CD14-positive monocyte (primary cell): ENCODE measurements at regions not wholly inside any gene's neighbourhood (a gene's known extent, or its start where the extent isn't known, plus 50 kb on each side); places are given as distances from the start of the nearest gene placed in this dataset.

Experiments
- DNase-seq, 3 donors: peaks; one replicate each; pipeline ENCODE4 v3.0.0-alpha.2; 2011 to 2022
- H2AFZ ChIP-seq: 2 replicates; pipeline ENCODE4 v1.6.0; 2012; ENCODE audit warnings: mild to moderate bottlenecking, low read depth, low read length, inconsistent platforms; ENCODE audit not compliant: insufficient read depth, poor library complexity, severe bottlenecking
- H3K27ac ChIP-seq, 2 donors: 1 replicate in 1 of 2; 2 replicates in 1 of 2; pipeline ENCODE4 v1.5.1; 2012 to 2013; ENCODE audit warnings: low read length in 2 of 2, control low read depth in 1 of 2, inconsistent platforms in 1 of 2, low read depth in 1 of 2, mild to moderate bottlenecking in 1 of 2
- H3K27me3 ChIP-seq, 2 donors: one replicate each; pipeline versions ENCODE4 v1.6.0 to v1.6.1; 2011 to 2013; ENCODE audit warnings: low read length in 2 of 2; ENCODE audit not compliant: control insufficient read depth in 2 of 2, insufficient read depth in 2 of 2
- H3K36me3 ChIP-seq, 2 donors: replicated peaks in 1 of 2; 1 replicate in 1 of 2; 2 replicates in 1 of 2; pipeline versions ENCODE4 v1.5.1 to v1.6.1; 2012 to 2013; ENCODE audit warnings: low read length in 2 of 2, control low read depth in 1 of 2, inconsistent platforms in 1 of 2, mild to moderate bottlenecking in 1 of 2; ENCODE audit not compliant: insufficient read depth in 2 of 2, control insufficient read depth in 1 of 2
- H3K4me1 ChIP-seq, 2 donors: 1 replicate in 1 of 2; 2 replicates in 1 of 2; pipeline versions ENCODE4 v1.5.1 to v1.6.1; 2012 to 2013; ENCODE audit warnings: low read length in 2 of 2, control low read depth in 1 of 2, inconsistent platforms in 1 of 2, mild to moderate bottlenecking in 1 of 2, moderate library complexity in 1 of 2; ENCODE audit not compliant: insufficient read depth in 2 of 2, control insufficient read depth in 1 of 2
- H3K4me2 ChIP-seq: replicated peaks from 2 replicates; pipeline ENCODE3; 2012; ENCODE audit warnings: low read length, moderate library complexity, mild to moderate bottlenecking; ENCODE audit not compliant: poor library complexity, severe bottlenecking; ENCODE audit errors: extremely low read depth
- H3K4me3 ChIP-seq, 3 experiments: fragments of 200-600 bp in 1 of 3; sonication (generic) in 1 of 3; replicated peaks in 1 of 3; 1 replicate in 2 of 3; 2 replicates in 1 of 3; pipeline ENCODE4 v1.5.1; 2011 to 2013; ENCODE audit warnings: low read length in 3 of 3, mild to moderate bottlenecking in 3 of 3, control low read depth in 2 of 3, low read depth in 2 of 3, inconsistent platforms in 1 of 3, moderate library complexity in 1 of 3
- H3K79me2 ChIP-seq: 2 replicates; pipeline ENCODE4 v1.6.0; 2012; ENCODE audit warnings: mild to moderate bottlenecking, control low read depth, inconsistent platforms, low read length, moderate library complexity; ENCODE audit not compliant: insufficient read depth
- H3K9ac ChIP-seq: 2 replicates; pipeline ENCODE4 v1.6.0; 2017; ENCODE audit warnings: low read length, mild to moderate bottlenecking; ENCODE audit not compliant: insufficient read depth, poor library complexity, severe bottlenecking
- H3K9me3 ChIP-seq, 2 donors: replicated peaks in 1 of 2; 1 replicate in 1 of 2; 2 replicates in 1 of 2; pipeline versions ENCODE4 v1.5.1 to v1.6.1; 2012 to 2013; ENCODE audit warnings: low read length in 2 of 2, control low read depth in 1 of 2; ENCODE audit not compliant: control insufficient read depth in 1 of 2, insufficient read depth in 1 of 2
- H4K20me1 ChIP-seq: 2 replicates; pipeline ENCODE4 v1.6.0; 2012; ENCODE audit warnings: mild to moderate bottlenecking, low read length, control low read depth, moderate library complexity; ENCODE audit not compliant: insufficient read depth
- H3K27ac Mint-ChIP-seq, 7 donors: one replicate each; pipeline ENCODE4 v1.8.0; 2020; ENCODE audit warnings: mild to moderate bottlenecking in 7 of 7, mixed read lengths in 7 of 7, moderate library complexity in 6 of 7, inconsistent platforms in 2 of 7
- H3K27me3 Mint-ChIP-seq, 3 donors: one replicate each; pipeline ENCODE4 v1.8.0; 2021 to 2022; ENCODE audit warnings: low read depth in 3 of 3, mild to moderate bottlenecking in 3 of 3, mixed read lengths in 3 of 3, moderate library complexity in 3 of 3, inconsistent platforms in 1 of 3
- H3K36me3 Mint-ChIP-seq, 2 donors: one replicate each; pipeline ENCODE4 v1.8.0; 2020; ENCODE audit warnings: mixed read lengths in 2 of 2, inconsistent platforms in 1 of 2, mild to moderate bottlenecking in 1 of 2
- H3K4me1 Mint-ChIP-seq: one replicate; pipeline ENCODE4 v1.8.0; 2020; ENCODE audit warnings: mild to moderate bottlenecking, mixed read lengths
- H3K4me3 Mint-ChIP-seq, 2 donors: one replicate each; pipeline ENCODE4 v1.8.0; 2020; ENCODE audit warnings: mild to moderate bottlenecking in 2 of 2, mixed read lengths in 2 of 2, moderate library complexity in 1 of 2
- H3K9me3 Mint-ChIP-seq, 7 donors: one replicate each; pipeline ENCODE4 v1.8.0; 2020 to 2022; ENCODE audit warnings: mixed read lengths in 7 of 7, mild to moderate bottlenecking in 6 of 7, moderate library complexity in 6 of 7, inconsistent platforms in 2 of 7
- WGBS: methylation state at CpG from one replicate; pipeline ENCODE4 v1.1.5; 2013; ENCODE audit warnings: missing lambda C conversion rate; ENCODE audit not compliant: insufficient coverage; 5-methylcytosine and 5-hydroxymethylcytosine counted together
- intact Hi-C, 2 donors: fragments of 100-400 bp; cut with micrococcal nuclease; formaldehyde crosslinking; loops; one replicate each; pipeline versions ENCODE4 v1.15.0 to v1.15.1; 2023
- TF ChIP-seq, protein P1 (sequence below): fragments of 200-600 bp; IDR thresholded peaks from one replicate; pipeline ENCODE4 v1.8.0; 2022; ENCODE audit warnings: antibody characterized with exemption, mild to moderate bottlenecking

DNA sequence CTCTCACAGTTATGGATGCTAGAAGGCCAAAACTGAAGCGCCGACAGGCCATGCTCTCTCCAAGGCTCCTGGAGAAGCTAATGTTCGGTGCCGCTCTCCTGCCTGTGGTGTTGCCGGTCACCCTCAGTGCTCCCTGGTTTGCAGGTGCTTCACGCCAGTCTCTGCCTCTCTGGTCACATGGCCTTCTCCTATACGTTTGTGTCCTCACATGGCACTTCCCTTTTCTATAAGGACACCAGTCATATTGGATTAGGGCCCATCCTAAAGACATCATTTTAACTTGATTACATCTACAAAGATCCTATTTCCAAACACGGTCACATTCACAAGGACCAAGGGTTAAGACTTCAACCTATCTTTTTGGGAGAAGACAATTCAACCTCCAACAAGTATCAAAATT is 671.3 kb upstream of the ARGLU1 start:
- H3K79me2 ChIP-seq, result no peaks in the 10 kb centered on the region
- H3K27me3 Mint-ChIP-seq, result peaks cover 0 to 4% (median 1%) of the 10 kb centered on the region in 3 donors
- H3K36me3 ChIP-seq, result no peaks in the 10 kb centered on the region
- peaks cover 0 to 7% (median 3%) of the 10 kb centered on the region in 7 donors for H3K9me3 Mint-ChIP-seq
- no peaks in the 10 kb centered on the region for H4K20me1 ChIP-seq
- no peaks in the 10 kb centered on the region for H3K4me1 ChIP-seq
- H3K4me1 Mint-ChIP-seq, result no peaks in the 10 kb centered on the region
- H3K9me3 ChIP-seq, result peaks cover 0 to 4% of the 10 kb centered on the region in 2 donors
- no peak overlapping the region for H3K4me3 Mint-ChIP-seq
- H3K27ac Mint-ChIP-seq, result no peak overlapping the region
- H3K27me3 ChIP-seq, result no peaks in the 10 kb centered on the region
- intact Hi-C loops, result no loop called here
- DNase-seq, result no peak
- no peak overlapping the region for H3K9ac ChIP-seq
- H3K4me2 ChIP-seq, result no peak overlapping the region
- TF ChIP-seq, protein P1, sequence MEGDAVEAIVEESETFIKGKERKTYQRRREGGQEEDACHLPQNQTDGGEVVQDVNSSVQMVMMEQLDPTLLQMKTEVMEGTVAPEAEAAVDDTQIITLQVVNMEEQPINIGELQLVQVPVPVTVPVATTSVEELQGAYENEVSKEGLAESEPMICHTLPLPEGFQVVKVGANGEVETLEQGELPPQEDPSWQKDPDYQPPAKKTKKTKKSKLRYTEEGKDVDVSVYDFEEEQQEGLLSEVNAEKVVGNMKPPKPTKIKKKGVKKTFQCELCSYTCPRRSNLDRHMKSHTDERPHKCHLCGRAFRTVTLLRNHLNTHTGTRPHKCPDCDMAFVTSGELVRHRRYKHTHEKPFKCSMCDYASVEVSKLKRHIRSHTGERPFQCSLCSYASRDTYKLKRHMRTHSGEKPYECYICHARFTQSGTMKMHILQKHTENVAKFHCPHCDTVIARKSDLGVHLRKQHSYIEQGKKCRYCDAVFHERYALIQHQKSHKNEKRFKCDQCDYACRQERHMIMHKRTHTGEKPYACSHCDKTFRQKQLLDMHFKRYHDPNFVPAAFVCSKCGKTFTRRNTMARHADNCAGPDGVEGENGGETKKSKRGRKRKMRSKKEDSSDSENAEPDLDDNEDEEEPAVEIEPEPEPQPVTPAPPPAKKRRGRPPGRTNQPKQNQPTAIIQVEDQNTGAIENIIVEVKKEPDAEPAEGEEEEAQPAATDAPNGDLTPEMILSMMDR, result no peak
- no peak overlapping the region for H2AFZ ChIP-seq
- no peak overlapping the region for H3K27ac ChIP-seq
- 84% methylated on average over 7 of the region's 8 CpGs for WGBS
- no peak overlapping the region for H3K4me3 ChIP-seq
- H3K36me3 Mint-ChIP-seq, result no peaks in the 10 kb centered on the region

DNA sequence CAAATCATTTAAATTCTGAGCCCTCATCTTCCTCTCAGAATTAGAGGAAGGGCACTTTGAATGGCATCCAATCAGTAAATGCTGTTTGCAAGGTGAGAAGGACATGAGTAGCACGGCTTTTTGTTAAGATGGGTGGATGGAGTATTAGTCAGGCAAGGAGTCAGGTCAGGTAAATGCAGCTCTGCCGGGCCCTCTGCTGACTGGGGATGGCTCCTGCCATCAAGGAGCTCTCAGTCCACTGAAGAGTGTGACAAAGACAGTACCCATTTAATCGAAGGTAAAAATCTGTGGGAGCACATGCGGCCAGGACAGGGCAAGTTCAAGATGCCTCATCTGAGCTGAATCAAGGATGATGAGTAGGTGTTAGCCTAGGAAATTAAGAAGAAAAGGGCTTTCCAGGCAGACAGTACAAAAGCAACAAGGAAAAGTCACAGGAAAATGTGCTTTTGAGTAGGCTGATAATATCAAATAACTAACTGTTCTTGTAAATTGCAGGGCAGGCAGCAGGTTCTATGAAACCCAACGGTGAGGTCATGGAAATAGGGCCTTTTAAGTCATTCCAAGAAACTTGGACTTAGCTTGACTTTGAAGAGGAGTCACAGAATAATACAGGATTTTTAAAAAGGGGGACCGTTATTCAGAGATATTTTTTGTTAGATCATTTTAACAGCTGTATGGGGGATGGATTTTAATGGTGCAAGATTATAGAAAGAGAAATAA is 670.5 kb upstream of the ARGLU1 start:
- TF ChIP-seq, protein P1, result no peak
- peaks cover 0 to 7% (median 3%) of the 10 kb centered on the region in 7 donors for H3K9me3 Mint-ChIP-seq
- no peaks in the 10 kb centered on the region for H3K36me3 Mint-ChIP-seq
- no peak overlapping the region for H3K4me2 ChIP-seq
- H3K27me3 Mint-ChIP-seq, result peaks cover 0 to 4% (median 1%) of the 10 kb centered on the region in 3 donors
- no peak overlapping the region for H3K4me3 Mint-ChIP-seq
- no peak overlapping the region for H3K9ac ChIP-seq
- no peaks in the 10 kb centered on the region for H3K79me2 ChIP-seq
- H3K9me3 ChIP-seq, result peaks cover 0 to 4% of the 10 kb centered on the region in 2 donors
- intact Hi-C loops, result no loop called here
- no peaks in the 10 kb centered on the region for H3K4me1 Mint-ChIP-seq
- H3K4me3 ChIP-seq, result no peak overlapping the region
- no peaks in the 10 kb centered on the region for H3K4me1 ChIP-seq
- H4K20me1 ChIP-seq, result no peaks in the 10 kb centered on the region
- no peaks in the 10 kb centered on the region for H3K27me3 ChIP-seq
- WGBS, result 87% methylated on average over 5 of the region's 6 CpGs
- no peak overlapping the region for H3K27ac Mint-ChIP-seq
- H3K36me3 ChIP-seq, result no peaks in the 10 kb centered on the region
- H3K27ac ChIP-seq, result no peak overlapping the region
- DNase-seq, result no peak
- H2AFZ ChIP-seq, result no peak overlapping the region
